ENCODE measurements at regions not wholly inside any gene's neighbourhood (a gene's known extent, or its start where the extent isn't known, plus 50 kb on each side); places are given as distances from the start of the nearest gene placed in this dataset.

- TF ChIP-seq ARNT (IDR thresholded peaks at IDR 0.05) = no peak
- no peak for TF ChIP-seq FOXK2 (IDR thresholded peaks at IDR 0.05)
- no peak for TF ChIP-seq FOXA1 (IDR thresholded peaks at IDR 0.05)
- no peak for TF ChIP-seq ZNF384 (IDR thresholded peaks at IDR 0.05)
- no peak for TF ChIP-seq HDGF (IDR thresholded peaks at IDR 0.05; ENCODE audit: borderline replicate concordance)
- no peak for TF ChIP-seq SP1 (IDR thresholded peaks at IDR 0.05)
- no peak for TF ChIP-seq SUZ12 (IDR thresholded peaks at IDR 0.05)
- no peak for TF ChIP-seq LEF1 (IDR thresholded peaks at IDR 0.05; ENCODE audit: borderline replicate concordance)
- no peak for TF ChIP-seq ELF4 (IDR thresholded peaks at IDR 0.05)
Measured at GRCh38 chr6:103570431-103570830, 1289.3 kb downstream of the HACE1 start.
